ENCODE measurements at regions not wholly inside any gene's neighbourhood (a gene's known extent, or its start where the extent isn't known, plus 50 kb on each side); places are given as distances from the start of the nearest gene placed in this dataset.

- TF ChIP-seq CTCF (conservative IDR thresholded peaks at IDR 0.05; ENCODE audit: low read depth, low read length), result no peak
- DNase-seq (ENCODE audit: low read depth), result no peak
These were observed 604.2 kb downstream of the GALR1 start for GRCh38 chr18:77853859-77854258.

GRCh38 chr18:77857678-77858655, 608.3 kb downstream of the GALR1 start:
- DNase-seq (ENCODE audit: low read depth), result no peak
- TF ChIP-seq CTCF (conservative IDR thresholded peaks at IDR 0.05; ENCODE audit: low read depth, low read length), result no peak
- no peak overlapping the region for H3K4me3 ChIP-seq (ENCODE audit: low read depth, low read length)

More at GRCh38 chr18:77853859-77854258, 604.2 kb downstream of the GALR1 start:
- no peak overlapping the region for H3K4me3 ChIP-seq (ENCODE audit: low read depth, low read length)

GRCh38 chr18:77859634-77860033, 610.0 kb downstream of the GALR1 start:
- TF ChIP-seq CTCF (conservative IDR thresholded peaks at IDR 0.05; ENCODE audit: low read depth, low read length), result no peak
- no peak overlapping the region for H3K4me3 ChIP-seq (ENCODE audit: low read depth, low read length)
- DNase-seq (ENCODE audit: low read depth), result no peak

- H3K4me3 ChIP-seq (ENCODE audit: low read depth, low read length), result no peak overlapping the region
- no peak for DNase-seq (ENCODE audit: low read depth)
- TF ChIP-seq CTCF (conservative IDR thresholded peaks at IDR 0.05; ENCODE audit: low read depth, low read length), result no peak
These were observed 612.6 kb downstream of the GALR1 start for GRCh38 chr18:77862066-77862757.

GRCh38 chr18:77865853-77866252, 616.2 kb downstream of the GALR1 start:
- TF ChIP-seq CTCF (conservative IDR thresholded peaks at IDR 0.05; ENCODE audit: low read depth, low read length), result no peak
- no peak for DNase-seq (ENCODE audit: low read depth)
- H3K4me3 ChIP-seq (ENCODE audit: low read depth, low read length), result no peak overlapping the region

GRCh38 chr18:77866351-77866750, 616.7 kb downstream of the GALR1 start:
- no peak for DNase-seq (ENCODE audit: low read depth)
- H3K4me3 ChIP-seq (ENCODE audit: low read depth, low read length), result no peak overlapping the region
- TF ChIP-seq CTCF (conservative IDR thresholded peaks at IDR 0.05; ENCODE audit: low read depth, low read length), result no peak
